ENCODE measurements at regions not wholly inside any gene's neighbourhood (a gene's known extent, or its start where the extent isn't known, plus 50 kb on each side); places are given as distances from the start of the nearest gene placed in this dataset.

DNA sequence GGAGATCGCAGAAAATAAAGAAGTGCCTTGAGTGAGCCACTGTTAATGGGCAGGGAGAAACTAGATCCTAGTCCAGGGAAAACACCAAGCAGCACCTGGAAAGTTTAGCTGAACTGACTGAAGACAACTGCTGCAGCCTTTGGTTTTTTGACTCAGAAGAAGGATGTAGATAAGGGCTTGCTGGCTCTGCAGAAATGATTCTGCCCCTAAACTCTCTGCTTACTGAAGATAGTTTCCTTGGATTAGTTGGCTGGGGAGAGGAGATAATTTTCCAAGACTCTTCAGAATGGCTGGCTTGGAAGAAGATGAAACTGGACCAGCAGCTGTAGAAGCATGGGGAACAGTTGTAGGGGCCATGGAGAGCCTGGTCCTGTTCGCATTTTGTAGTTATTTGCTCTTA lies 471.8 kb downstream of the KDM4C start:
- no peak for DNase-seq

DNA sequence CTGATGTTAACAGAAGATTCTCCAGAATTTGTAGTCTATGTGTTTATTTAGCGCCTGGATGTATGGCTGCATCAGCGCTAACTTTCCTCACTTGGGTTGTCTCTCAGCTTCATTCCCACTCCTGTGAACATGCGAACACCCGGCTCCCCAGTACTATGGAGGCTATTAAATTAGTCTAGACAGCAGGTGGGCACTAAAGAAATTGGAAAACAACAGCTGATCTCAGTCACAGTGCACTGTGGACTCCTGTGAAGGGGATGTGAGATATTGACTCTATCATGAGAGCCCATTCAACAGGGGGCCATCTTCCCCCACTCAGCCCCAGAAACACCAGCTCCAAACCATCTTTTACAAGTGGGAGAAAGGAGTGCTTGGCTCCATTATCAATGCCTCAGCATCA lies 471.0 kb downstream of the KDM4C start:
- DNase-seq, result no peak

DNA sequence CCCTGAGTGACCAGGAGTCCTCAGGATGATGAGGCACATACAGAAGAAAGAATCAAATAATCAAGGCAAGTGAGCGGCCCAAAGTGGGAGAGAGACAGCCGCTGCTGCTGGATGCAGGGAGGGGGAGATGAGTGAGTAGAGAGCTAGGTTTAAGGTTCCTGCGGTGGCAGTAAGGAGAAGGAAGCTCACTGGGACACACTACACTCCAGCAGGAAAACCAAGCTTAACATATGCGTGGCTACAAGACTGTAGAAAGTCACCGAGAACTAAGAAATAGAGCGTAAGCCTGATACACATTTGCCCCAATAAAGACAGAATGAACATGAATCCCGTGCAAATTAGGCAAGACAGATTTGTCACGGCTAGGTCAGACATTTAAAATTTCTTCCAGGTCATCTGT lies 470.2 kb downstream of the KDM4C start:
- no peak for DNase-seq

DNA sequence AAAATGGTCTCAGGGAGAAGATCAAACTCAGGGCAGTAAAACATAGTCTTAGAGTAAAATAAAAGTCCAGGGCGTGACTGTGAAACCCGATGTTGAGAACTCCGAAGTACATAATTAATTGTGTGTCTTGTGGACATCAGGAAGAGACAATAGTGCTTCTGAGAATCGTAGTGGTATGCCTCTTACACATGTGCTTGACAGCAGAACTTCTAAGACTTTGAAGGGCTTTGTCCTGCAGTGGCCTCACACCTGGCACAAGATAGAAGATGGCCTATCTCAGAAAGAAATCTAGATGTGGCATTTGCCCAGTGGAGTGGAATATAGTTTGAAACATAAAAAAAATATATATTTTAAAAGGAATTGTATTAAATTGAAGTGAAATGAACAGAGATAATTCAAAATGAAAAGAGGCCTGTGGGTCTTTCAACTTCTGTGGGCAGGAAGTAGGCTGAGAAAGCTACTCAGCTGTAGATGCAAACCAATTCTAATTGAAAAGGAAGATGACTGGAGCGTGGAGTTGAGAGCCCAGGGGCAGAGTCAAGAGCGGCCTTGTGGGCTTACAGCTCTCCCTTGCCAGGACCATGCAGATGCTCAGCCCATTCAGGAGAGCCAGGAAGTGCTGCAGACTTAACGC lies 468.4 kb downstream of the KDM4C start:
- DNase-seq, result no peak

All from activated gamma-delta T cell treated with Interleukin-2 at 50 U/mL for 16 hours (primary cell).